Thymus (tissue), 11 donors: ENCODE measurements at regions not wholly inside any gene's neighbourhood (a gene's known extent, or its start where the extent isn't known, plus 50 kb on each side); places are given as distances from the start of the nearest gene placed in this dataset.

Experiments used
- DNase-seq, 9 donors: peaks; one replicate each; pipeline ENCODE4 v3.0.0-alpha.2; 2013; ENCODE audit warnings: low spot score in 9 of 9, low read depth in 6 of 9, missing footprints in 1 of 9
- H3K27ac ChIP-seq, 2 donors: one replicate each; pipeline ENCODE4 v1.5.1; 2013; ENCODE audit warnings: control low read depth in 1 of 2, low read depth in 1 of 2, low read length in 1 of 2, mild to moderate bottlenecking in 1 of 2, moderate library complexity in 1 of 2
- H3K27me3 ChIP-seq, 2 donors: one replicate each; pipeline ENCODE4 v1.5.1; 2013; ENCODE audit warnings: low read length in 1 of 2; ENCODE audit not compliant: control insufficient read depth in 2 of 2, insufficient read depth in 1 of 2
- H3K36me3 ChIP-seq, 2 donors: one replicate each; pipeline ENCODE4 v1.5.1; 2013; ENCODE audit warnings: low read length in 1 of 2, mild to moderate bottlenecking in 1 of 2, moderate library complexity in 1 of 2; ENCODE audit not compliant: control insufficient read depth in 2 of 2, insufficient read depth in 2 of 2
- H3K4me1 ChIP-seq, 2 donors: one replicate each; pipeline ENCODE4 v1.5.1; 2013; ENCODE audit warnings: low read length in 2 of 2; ENCODE audit not compliant: control insufficient read depth in 2 of 2, insufficient read depth in 2 of 2
- H3K4me3 ChIP-seq, 2 donors: one replicate each; pipeline ENCODE4 v1.5.1; 2013; ENCODE audit warnings: low read length in 2 of 2, control low read depth in 1 of 2, mild to moderate bottlenecking in 1 of 2
- H3K9me3 ChIP-seq, 2 donors: one replicate each; pipeline ENCODE4 v1.5.1; 2013; ENCODE audit warnings: low read length in 1 of 2, mild to moderate bottlenecking in 1 of 2; ENCODE audit not compliant: control insufficient read depth in 2 of 2, insufficient read depth in 1 of 2
- WGBS: extraction: QIAGEN DNeasy Blood & Tissue Kit; methylation state at CpG from one replicate; pipeline ENCODE4 v1.1.7; 2013; 5-methylcytosine and 5-hydroxymethylcytosine counted together
- donor health status: healthy.

- Histone ChIP-seq H3K27me3 (peaks cover 0 to 8% of the 10 kb centered on the region in 2 donors), H3K4me1 (peaks cover 11 to 23% of the 10 kb centered on the region in 2 donors), H3K36me3 (no peaks in the 10 kb centered on the region), H3K27ac (no peak overlapping the region), H3K4me3 (no peak overlapping the region), H3K9me3 (no peaks in the 10 kb centered on the region)
- DNase-seq: no peak
- whole genome bisulfite sequencing: 98% methylated on average over 6 of the region's 6 CpGs
Observed at GRCh38 chr5:134462761-134463160, 51.1 kb upstream of the CDKN2AIPNL start.

GRCh38 chr5:134462047-134462575, 50.4 kb upstream of the CDKN2AIPNL start:
- Histone ChIP-seq H3K27me3 (peaks cover 0 to 8% of the 10 kb centered on the region in 2 donors), H3K4me1 (peaks cover 11 to 23% of the 10 kb centered on the region in 2 donors), H3K36me3 (no peaks in the 10 kb centered on the region), H3K4me3 (no peak overlapping the region), H3K27ac (no peak overlapping the region), H3K9me3 (no peaks in the 10 kb centered on the region)
- WGBS: 97% methylated on average over 2 of the region's 2 CpGs
- no peak for DNase-seq
